PC-3 (cell line): ENCODE measurements at regions not wholly inside any gene's neighbourhood (a gene's known extent, or its start where the extent isn't known, plus 50 kb on each side); places are given as distances from the start of the nearest gene placed in this dataset.

ENCODE experiments used
- ATAC-seq: fragments of 200-7000 bp; cut with Tn5 transposase; 2 replicates; pipeline ENCODE4 v1.9.1; 2020; ENCODE audit warnings: mild to moderate bottlenecking, moderate library complexity
- BruUV-seq: library from RNA; stranded (reverse); fragments of 400-500 nt; replicated peaks from 2 replicates; lab custom pipeline; 2021; lab: Mats Ljungman, UMichigan
- CTCF ChIA-PET: fragments of 300-600 bp; sonication (Branson Sonifier 250); formaldehyde crosslinking; loops from one replicate; lab custom pipeline; 2022; ENCODE audit warnings: antibody characterized with exemption; lab: Charles Lee
- POLR2A ChIA-PET: fragments of 300-600 bp; sonication (Branson Sonifier 250); formaldehyde crosslinking; loops from one replicate; lab custom pipeline; 2022; ENCODE audit warnings: antibody characterized with exemption; ENCODE audit not compliant: unreplicated experiment; lab: Charles Lee
- DNase-seq: peaks from one replicate; pipeline ENCODE4 v3.0.0-alpha.2; 2015
- H2AFZ ChIP-seq: fragments of 300-600 bp; sonication (generic); 2 replicates; pipeline ENCODE4 v1.6.0; 2016; ENCODE audit warnings: antibody characterized with exemption, low read length
- H3F3A ChIP-seq: fragments of 300-600 bp; sonication (generic); one replicate; pipeline ENCODE4 v1.6.0; 2017; ENCODE audit warnings: antibody characterized with exemption, low read length, control low read depth, mild to moderate bottlenecking; ENCODE audit not compliant: unreplicated experiment
- H3K27ac ChIP-seq: fragments of 300-600 bp; sonication (generic); 2 replicates; pipeline ENCODE4 v1.5.1; 2016; ENCODE audit warnings: mild to moderate bottlenecking, low read length
- H3K27me3 ChIP-seq: fragments of 300-600 bp; sonication (generic); 2 replicates; pipeline ENCODE4 v1.6.1; 2016; ENCODE audit warnings: low read length, mixed read lengths
- H3K36me3 ChIP-seq: fragments of 300-600 bp; sonication (generic); 2 replicates; pipeline ENCODE4 v1.6.1; 2016; ENCODE audit warnings: low read depth, mixed run types, low read length, mixed read lengths
- H3K4me1 ChIP-seq: fragments of 300-600 bp; sonication (generic); 2 replicates; pipeline ENCODE4 v1.5.1; 2016; ENCODE audit warnings: low read length; ENCODE audit not compliant: insufficient read depth
- H3K4me2 ChIP-seq: fragments of 300-600 bp; sonication (generic); 2 replicates; pipeline ENCODE4 v1.6.0; 2016; ENCODE audit warnings: low read length
- H3K4me3 ChIP-seq: fragments of 300-600 bp; sonication (generic); 2 replicates; pipeline ENCODE4 v1.5.1; 2016; ENCODE audit warnings: mild to moderate bottlenecking, low read length, mixed read lengths
- H3K79me2 ChIP-seq: fragments of 300-600 bp; sonication (generic); 2 replicates; pipeline ENCODE4 v1.6.1; 2017; ENCODE audit warnings: low read length, mixed read lengths
- H3K9ac ChIP-seq: fragments of 300-600 bp; sonication (generic); 2 replicates; pipeline ENCODE4 v1.6.0; 2016; ENCODE audit warnings: mild to moderate bottlenecking, low read length
- H3K9me2 ChIP-seq: fragments of 300-600 bp; sonication (generic); replicated peaks from 2 replicates; pipeline ENCODE4 v1.6.1; 2016; ENCODE audit warnings: mixed run types, low read length, mixed read lengths
- H3K9me3 ChIP-seq: fragments of 300-600 bp; sonication (generic); 2 replicates; pipeline ENCODE4 v1.6.1; 2016; ENCODE audit warnings: low read length, mixed read lengths
- H4K20me1 ChIP-seq: fragments of 300-600 bp; sonication (generic); 2 replicates; pipeline ENCODE4 v1.6.1; 2016; ENCODE audit warnings: low read length, mixed read lengths
- EZH2 ChIP-seq: fragments of 300-600 bp; sonication (generic); IDR thresholded peaks from one replicate; pipeline ENCODE4 v1.6.1; 2017; ENCODE audit warnings: antibody characterized with exemption, mild to moderate bottlenecking, low read length; ENCODE audit not compliant: unreplicated experiment
- EZH2phosphoT487 ChIP-seq: fragments of 300-600 bp; sonication (generic); IDR thresholded peaks from 2 replicates; pipeline ENCODE4 v1.6.1; 2018; ENCODE audit warnings: mild to moderate bottlenecking, antibody characterized with exemption, low read length, borderline replicate concordance
- intact Hi-C: fragments of 100-400 bp; cut with micrococcal nuclease; formaldehyde crosslinking; loops from 2 replicates; pipeline ENCODE4 v1.9.0; 2023
- TF ChIP-seq, protein P1 (sequence below): fragments of 300-600 bp; sonication (generic); conservative IDR thresholded peaks from 2 replicates; pipeline ENCODE4 v1.5.1; 2017; ENCODE audit warnings: antibody characterized with exemption, low read depth, mild to moderate bottlenecking, low read length

DNA sequence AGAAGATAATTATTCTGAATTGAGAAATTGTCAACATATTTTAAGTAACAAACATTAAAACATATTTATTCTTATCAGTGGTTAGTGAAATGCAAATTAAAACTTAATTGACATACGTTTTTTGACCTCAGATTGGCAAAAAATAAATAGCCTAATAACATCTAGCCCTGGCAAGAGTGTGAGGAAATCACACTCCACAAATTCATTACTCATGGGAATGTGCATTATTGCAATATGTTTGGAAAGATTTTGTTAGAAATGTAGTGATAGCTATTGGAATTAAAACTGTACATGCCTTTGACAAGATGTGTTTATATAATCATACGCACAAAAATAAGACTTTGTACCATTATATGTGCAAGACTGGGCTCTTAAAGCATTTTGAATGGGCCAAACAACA lies 168.6 kb downstream of the KITLG start:
- Histone ChIP-seq H2AFZ (no peak overlapping the region), H3K9me2 (no peaks in the 10 kb centered on the region), H3K9me3 (no peaks in the 10 kb centered on the region), H3K27me3 (no peaks in the 10 kb centered on the region), H3K4me2 (no peak overlapping the region), H3K79me2 (no peaks in the 10 kb centered on the region), H3K27ac (no peak overlapping the region), H3K9ac (no peak overlapping the region), H4K20me1 (no peaks in the 10 kb centered on the region), H3K4me3 (no peak overlapping the region), H3K4me1 (peaks cover 11% of the 10 kb centered on the region), H3F3A (no peaks in the 10 kb centered on the region), H3K36me3 (no peaks in the 10 kb centered on the region)
- intact Hi-C loops: no loop called here
- TF ChIP-seq, protein P1, sequence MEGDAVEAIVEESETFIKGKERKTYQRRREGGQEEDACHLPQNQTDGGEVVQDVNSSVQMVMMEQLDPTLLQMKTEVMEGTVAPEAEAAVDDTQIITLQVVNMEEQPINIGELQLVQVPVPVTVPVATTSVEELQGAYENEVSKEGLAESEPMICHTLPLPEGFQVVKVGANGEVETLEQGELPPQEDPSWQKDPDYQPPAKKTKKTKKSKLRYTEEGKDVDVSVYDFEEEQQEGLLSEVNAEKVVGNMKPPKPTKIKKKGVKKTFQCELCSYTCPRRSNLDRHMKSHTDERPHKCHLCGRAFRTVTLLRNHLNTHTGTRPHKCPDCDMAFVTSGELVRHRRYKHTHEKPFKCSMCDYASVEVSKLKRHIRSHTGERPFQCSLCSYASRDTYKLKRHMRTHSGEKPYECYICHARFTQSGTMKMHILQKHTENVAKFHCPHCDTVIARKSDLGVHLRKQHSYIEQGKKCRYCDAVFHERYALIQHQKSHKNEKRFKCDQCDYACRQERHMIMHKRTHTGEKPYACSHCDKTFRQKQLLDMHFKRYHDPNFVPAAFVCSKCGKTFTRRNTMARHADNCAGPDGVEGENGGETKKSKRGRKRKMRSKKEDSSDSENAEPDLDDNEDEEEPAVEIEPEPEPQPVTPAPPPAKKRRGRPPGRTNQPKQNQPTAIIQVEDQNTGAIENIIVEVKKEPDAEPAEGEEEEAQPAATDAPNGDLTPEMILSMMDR: no peak
- TF ChIP-seq EZH2phosphoT487 (no peak), EZH2 (no peak)
- ATAC-seq (no peak), DNase-seq (no peak)
- ChIA-PET CTCF (no interaction called here), POLR2A (interaction anchor here (0.6 kb wide), 1 partner anchor 12 kb away, joined by 3 read pairs; no protein-coding TSS in a partner anchor)
- BruUV-seq: no TSS peak

DNA sequence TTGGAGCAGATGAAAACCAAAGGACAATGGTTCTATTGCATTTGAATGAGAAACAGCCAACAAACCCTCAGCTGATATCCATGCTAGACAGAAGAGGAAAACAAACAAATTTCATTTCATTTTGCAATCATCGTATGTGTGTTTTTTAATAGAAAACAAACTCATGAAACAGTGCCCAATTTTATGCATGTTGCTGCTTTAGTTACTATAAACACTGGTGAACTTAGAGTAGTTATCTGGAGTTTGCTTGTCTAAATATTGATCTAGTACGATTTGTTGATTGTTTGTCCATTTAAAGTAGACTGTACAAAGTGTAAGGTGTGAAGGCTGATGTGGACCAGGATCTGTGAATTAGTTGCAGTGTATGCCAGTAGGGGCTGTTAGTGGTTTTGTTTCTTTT lies 166.6 kb downstream of the KITLG start:
- intact Hi-C loops: no loop called here
- no TSS peak for BruUV-seq
- H3K4me1 ChIP-seq: peaks cover 29% of the 10 kb centered on the region
- no peaks in the 10 kb centered on the region for H3K9me3 ChIP-seq
- H3K4me2 ChIP-seq: no peak overlapping the region
- no peaks in the 10 kb centered on the region for H3K27me3 ChIP-seq
- H3F3A ChIP-seq: no peaks in the 10 kb centered on the region
- ATAC-seq (no peak), DNase-seq (no peak)
- no peak overlapping the region for H2AFZ ChIP-seq
- no peaks in the 10 kb centered on the region for H3K79me2 ChIP-seq
- ChIA-PET CTCF (no interaction called here), POLR2A (no interaction called here)
- H3K27ac ChIP-seq: no peak overlapping the region
- no peak overlapping the region for H3K4me3 ChIP-seq
- TF ChIP-seq EZH2phosphoT487 (no peak), EZH2 (no peak)
- TF ChIP-seq, protein P1: no peak
- no peaks in the 10 kb centered on the region for H3K9me2 ChIP-seq
- no peaks in the 10 kb centered on the region for H3K36me3 ChIP-seq
- no peak overlapping the region for H3K9ac ChIP-seq
- no peaks in the 10 kb centered on the region for H4K20me1 ChIP-seq

DNA sequence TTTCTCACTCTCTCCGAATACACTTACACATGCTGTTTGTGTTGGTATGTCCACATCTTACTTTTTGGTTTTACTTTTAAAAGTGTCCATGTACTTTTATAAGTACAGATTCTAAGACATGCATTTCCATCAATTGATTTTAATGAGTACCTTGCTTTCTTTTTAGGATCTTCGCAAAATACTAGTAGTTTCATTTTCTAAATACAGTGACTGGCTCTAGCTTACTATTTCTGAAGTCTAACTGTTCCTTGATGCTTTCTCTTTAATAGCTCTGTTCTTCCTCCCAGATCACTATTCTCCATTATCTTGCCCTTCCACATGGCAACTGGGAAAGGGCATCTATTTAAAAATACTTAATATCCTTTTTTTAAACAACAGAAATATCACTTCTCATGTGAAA lies 164.1 kb downstream of the KITLG start:
- Histone ChIP-seq H3K27ac (no peak overlapping the region), H3K4me1 (peaks cover 49% of the 10 kb centered on the region), H3K4me2 (peak overlapping the region; percentile 34; the same call in 1 of the 2 replicates), H3K9ac (no peak overlapping the region), H4K20me1 (no peaks in the 10 kb centered on the region), H3K4me3 (no peak overlapping the region), H2AFZ (no peak overlapping the region; the same call in 1 of the 2 replicates), H3K9me3 (no peaks in the 10 kb centered on the region), H3K27me3 (no peaks in the 10 kb centered on the region), H3K9me2 (no peaks in the 10 kb centered on the region), H3K79me2 (no peaks in the 10 kb centered on the region), H3F3A (no peaks in the 10 kb centered on the region), H3K36me3 (no peaks in the 10 kb centered on the region)
- no peak for ATAC-seq
- no TSS peak for BruUV-seq
- ChIA-PET POLR2A (interaction anchor here (0.7 kb wide), 1 partner anchor 1293 kb away, joined by 7 read pairs; no protein-coding TSS in a partner anchor), CTCF (no interaction called here)
- intact Hi-C loops: no loop called here
- no peak for TF ChIP-seq EZH2
- TF ChIP-seq, protein P1: no peak
- TF ChIP-seq EZH2phosphoT487: no peak
- no peak for DNase-seq
